ENCODE measurements at regions not wholly inside any gene's neighbourhood (a gene's known extent, or its start where the extent isn't known, plus 50 kb on each side); places are given as distances from the start of the nearest gene placed in this dataset.

GRCh38 chr12:78566456-78566855 is 298.1 kb upstream of the SYT1 start:
- intact Hi-C loops (cut with micrococcal nuclease): no loop called here
- Histone ChIP-seq H3K4me1 (ENCODE audit: control insufficient read depth, extremely low read depth, insufficient read depth, low read length) (no peaks in the 10 kb centered on the region), H3K79me2 (ENCODE audit: control insufficient read depth, insufficient read depth, low read length) (no peaks in the 10 kb centered on the region), H3K27me3 (ENCODE audit: control insufficient read depth in 2 of 2, insufficient read depth in 2 of 2, low read length in 2 of 2) (peaks cover 0 to 2% of the 10 kb centered on the region in 2 experiments), H3K4me3 (replicated peaks in 1 of 3; ENCODE audit: insufficient read depth in 1 of 3, low read depth in 1 of 3, low read length in 3 of 3) (no peak overlapping the region), H3K9me1 (replicated peaks; ENCODE audit: control insufficient read depth, extremely low read depth, insufficient read depth, low read length) (no peaks in the 10 kb centered on the region), H4K20me1 (replicated peaks; ENCODE audit: control insufficient read depth, extremely low read depth, insufficient read depth, low read length) (no peaks in the 10 kb centered on the region), H3K36me3 (ENCODE audit: control insufficient read depth in 2 of 2, extremely low read depth in 1 of 2, insufficient read depth in 2 of 2, low read length in 2 of 2) (no peaks in the 10 kb centered on the region), H3K9ac (replicated peaks; ENCODE audit: extremely low read depth, insufficient read depth, low read length) (no peak overlapping the region), H3K27ac (ENCODE audit: insufficient read depth, low read depth, low read length) (no peak overlapping the region), H2AFZ (ENCODE audit: low read depth, low read length) (no peak overlapping the region), H3K4me2 (ENCODE audit: insufficient read depth, low read length) (no peak overlapping the region), H3K9me3 (replicated peaks; ENCODE audit: control insufficient read depth, insufficient read depth, low read length) (no peaks in the 10 kb centered on the region)
- ChIA-PET CTCF (interaction anchor here (0.8 to 2.0 kb wide), 3 partner anchors 11 to 779 kb away, joined by 3 to 4 read pairs (median 3); no protein-coding TSS in a partner anchor), POLR2A (no interaction called here)
- BruUV-seq (replicated peaks): no TSS peak
- TF ChIP-seq, protein P1, sequence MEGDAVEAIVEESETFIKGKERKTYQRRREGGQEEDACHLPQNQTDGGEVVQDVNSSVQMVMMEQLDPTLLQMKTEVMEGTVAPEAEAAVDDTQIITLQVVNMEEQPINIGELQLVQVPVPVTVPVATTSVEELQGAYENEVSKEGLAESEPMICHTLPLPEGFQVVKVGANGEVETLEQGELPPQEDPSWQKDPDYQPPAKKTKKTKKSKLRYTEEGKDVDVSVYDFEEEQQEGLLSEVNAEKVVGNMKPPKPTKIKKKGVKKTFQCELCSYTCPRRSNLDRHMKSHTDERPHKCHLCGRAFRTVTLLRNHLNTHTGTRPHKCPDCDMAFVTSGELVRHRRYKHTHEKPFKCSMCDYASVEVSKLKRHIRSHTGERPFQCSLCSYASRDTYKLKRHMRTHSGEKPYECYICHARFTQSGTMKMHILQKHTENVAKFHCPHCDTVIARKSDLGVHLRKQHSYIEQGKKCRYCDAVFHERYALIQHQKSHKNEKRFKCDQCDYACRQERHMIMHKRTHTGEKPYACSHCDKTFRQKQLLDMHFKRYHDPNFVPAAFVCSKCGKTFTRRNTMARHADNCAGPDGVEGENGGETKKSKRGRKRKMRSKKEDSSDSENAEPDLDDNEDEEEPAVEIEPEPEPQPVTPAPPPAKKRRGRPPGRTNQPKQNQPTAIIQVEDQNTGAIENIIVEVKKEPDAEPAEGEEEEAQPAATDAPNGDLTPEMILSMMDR (IDR thresholded peaks at IDR 0.05; ENCODE audit: extremely low read depth in 1 of 2, insufficient read depth in 1 of 2, low read depth in 1 of 2, low read length in 2 of 2): no peak
- TF ChIP-seq GATA2 (IDR thresholded peaks at IDR 0.05; ENCODE audit: insufficient read depth, insufficient read length, low read depth, low read length) (no peak), MAX (IDR thresholded peaks at IDR 0.05; ENCODE audit: insufficient read depth, insufficient read length) (no peak), MYC (IDR thresholded peaks at IDR 0.05; ENCODE audit: low read depth, low read length) (no peak), POLR2A (IDR thresholded peaks at IDR 0.05; ENCODE audit: low read depth, low read length) (no peak), POLR2AphosphoS5 (IDR thresholded peaks at IDR 0.05; ENCODE audit: insufficient read depth, low read depth, low read length) (no peak), FOS (IDR thresholded peaks at IDR 0.05; ENCODE audit: borderline replicate concordance, insufficient read depth, low read length) (no peak)
- no peak for DNase-seq (ENCODE audit: low read depth, low spot score)
- no peak for FAIRE-seq
- dilution Hi-C loops (cut with MboI; ENCODE audit: extremely low pct_ligation_motif_present, low sequenced_read_pairs): no loop called here
